ENCODE measurements at regions not wholly inside any gene's neighbourhood (a gene's known extent, or its start where the extent isn't known, plus 50 kb on each side); places are given as distances from the start of the nearest gene placed in this dataset.

GRCh38 chr2:111676291-111676822 lies 207.6 kb downstream of the ANAPC1 start:
- TF ChIP-seq CTCF (IDR thresholded peaks at IDR 0.05; ENCODE audit: insufficient read depth, missing control alignments): no peak
- FAIRE-seq (no peak), DNase-seq (ENCODE audit: insufficient read length, low spot score) (no peak)

GRCh38 chr2:111678161-111678560 lies 205.8 kb downstream of the ANAPC1 start:
- no peak for DNase-seq (ENCODE audit: insufficient read length, low spot score)
- FAIRE-seq: no peak
- no peak for TF ChIP-seq CTCF (IDR thresholded peaks at IDR 0.05; ENCODE audit: insufficient read depth, missing control alignments)

GRCh38 chr2:111678651-111679050 lies 205.3 kb downstream of the ANAPC1 start:
- no peak for TF ChIP-seq CTCF (IDR thresholded peaks at IDR 0.05; ENCODE audit: insufficient read depth, missing control alignments)
- DNase-seq (ENCODE audit: insufficient read length, low spot score): no peak
- FAIRE-seq: no peak

GRCh38 chr2:111679202-111679601 lies 204.8 kb downstream of the ANAPC1 start:
- no peak for TF ChIP-seq CTCF (IDR thresholded peaks at IDR 0.05; ENCODE audit: insufficient read depth, missing control alignments)
- DNase-seq (ENCODE audit: insufficient read length, low spot score) (no peak), FAIRE-seq (no peak)

- DNase-seq (ENCODE audit: insufficient read length, low spot score) (no peak), FAIRE-seq (no peak)
- TF ChIP-seq CTCF (IDR thresholded peaks at IDR 0.05; ENCODE audit: insufficient read depth, missing control alignments): no peak
Measured at GRCh38 chr2:111684611-111685010, 199.4 kb downstream of the ANAPC1 start.

- DNase-seq (ENCODE audit: insufficient read length, low spot score) (no peak), FAIRE-seq (no peak)
- TF ChIP-seq CTCF (IDR thresholded peaks at IDR 0.05; ENCODE audit: insufficient read depth, missing control alignments): no peak
Measured at GRCh38 chr2:111685342-111685741, 198.7 kb downstream of the ANAPC1 start.

GRCh38 chr2:111686994-111687393 lies 197.0 kb downstream of the ANAPC1 start:
- FAIRE-seq: no peak
- DNase-seq (ENCODE audit: insufficient read length, low spot score): no peak
- no peak for TF ChIP-seq CTCF (IDR thresholded peaks at IDR 0.05; ENCODE audit: insufficient read depth, missing control alignments)
